GM20000 (cell line): ENCODE measurements at regions not wholly inside any gene's neighbourhood (a gene's known extent, or its start where the extent isn't known, plus 50 kb on each side); places are given as distances from the start of the nearest gene placed in this dataset.

Source experiments
- DNase-seq: peaks from one replicate; pipeline ENCODE4 v3.0.0; 2012; ENCODE audit warnings: low spot score
- TF ChIP-seq, protein P1 (sequence below): IDR thresholded peaks from 2 replicates; pipeline ENCODE4 v1.5.1; 2012; ENCODE audit warnings: mild to moderate bottlenecking, control low read depth; ENCODE audit errors: extremely low read depth, missing control alignments

DNA sequence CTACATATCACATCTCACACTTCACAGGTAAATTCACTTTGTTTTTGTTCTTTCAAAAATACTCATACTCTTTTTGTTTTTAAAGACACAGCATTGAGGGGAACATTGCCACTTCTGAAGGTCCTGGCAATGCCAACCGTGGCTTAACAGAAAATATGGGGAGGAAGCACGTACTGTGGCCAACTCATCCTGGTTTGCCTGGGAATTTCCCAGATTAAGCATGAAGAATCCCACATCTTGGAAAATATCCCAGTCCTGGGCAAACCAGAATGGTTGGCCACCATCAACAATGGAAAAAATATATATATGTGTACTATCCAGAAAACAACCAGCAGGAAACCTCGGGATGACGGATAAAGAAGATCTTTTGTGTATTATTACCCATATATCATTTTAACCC, 1032.2 kb upstream of the SLC10A2 start:
- no peak for DNase-seq
- TF ChIP-seq, protein P1, sequence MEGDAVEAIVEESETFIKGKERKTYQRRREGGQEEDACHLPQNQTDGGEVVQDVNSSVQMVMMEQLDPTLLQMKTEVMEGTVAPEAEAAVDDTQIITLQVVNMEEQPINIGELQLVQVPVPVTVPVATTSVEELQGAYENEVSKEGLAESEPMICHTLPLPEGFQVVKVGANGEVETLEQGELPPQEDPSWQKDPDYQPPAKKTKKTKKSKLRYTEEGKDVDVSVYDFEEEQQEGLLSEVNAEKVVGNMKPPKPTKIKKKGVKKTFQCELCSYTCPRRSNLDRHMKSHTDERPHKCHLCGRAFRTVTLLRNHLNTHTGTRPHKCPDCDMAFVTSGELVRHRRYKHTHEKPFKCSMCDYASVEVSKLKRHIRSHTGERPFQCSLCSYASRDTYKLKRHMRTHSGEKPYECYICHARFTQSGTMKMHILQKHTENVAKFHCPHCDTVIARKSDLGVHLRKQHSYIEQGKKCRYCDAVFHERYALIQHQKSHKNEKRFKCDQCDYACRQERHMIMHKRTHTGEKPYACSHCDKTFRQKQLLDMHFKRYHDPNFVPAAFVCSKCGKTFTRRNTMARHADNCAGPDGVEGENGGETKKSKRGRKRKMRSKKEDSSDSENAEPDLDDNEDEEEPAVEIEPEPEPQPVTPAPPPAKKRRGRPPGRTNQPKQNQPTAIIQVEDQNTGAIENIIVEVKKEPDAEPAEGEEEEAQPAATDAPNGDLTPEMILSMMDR = no peak

DNA sequence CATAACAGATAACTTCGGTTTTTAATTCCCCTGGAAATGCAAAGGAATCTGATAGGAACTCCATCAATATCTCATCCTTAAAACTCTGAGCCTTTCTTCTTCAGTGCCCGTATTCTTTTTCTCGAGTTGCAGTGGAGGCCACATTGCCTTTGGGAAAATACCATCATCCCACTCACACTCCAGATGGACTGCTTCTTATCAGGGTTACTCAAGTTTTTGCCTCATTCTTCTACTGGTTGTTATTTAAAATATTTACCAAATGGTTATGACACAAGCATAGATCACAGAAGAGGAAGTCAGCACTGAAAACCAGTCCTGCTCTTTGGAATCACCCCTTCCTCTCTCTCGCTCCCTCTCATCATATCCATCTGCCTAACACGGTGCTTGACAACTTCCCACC, 1020.5 kb upstream of the SLC10A2 start:
- DNase-seq = no peak
- TF ChIP-seq, protein P1 = no peak

DNA sequence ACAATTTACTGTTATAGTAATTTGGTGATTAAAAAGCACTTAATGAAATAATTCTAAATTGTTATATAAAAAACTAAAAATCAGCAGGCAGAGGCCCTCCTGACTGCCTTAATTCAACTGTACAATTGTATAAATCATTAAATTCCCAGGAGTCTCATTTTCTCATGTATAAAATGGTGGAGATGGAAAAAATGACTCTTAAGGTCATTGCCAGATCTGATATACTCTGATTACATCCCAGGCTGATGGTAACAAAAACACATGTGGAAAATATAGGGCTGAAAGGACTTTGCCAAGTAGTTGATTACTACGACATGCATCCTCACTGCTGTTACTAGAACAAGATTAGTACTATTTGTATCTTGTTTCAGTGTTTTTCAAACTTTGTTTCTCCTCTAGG, 1020.0 kb upstream of the SLC10A2 start:
- no peak for DNase-seq
- TF ChIP-seq, protein P1 = no peak

DNA sequence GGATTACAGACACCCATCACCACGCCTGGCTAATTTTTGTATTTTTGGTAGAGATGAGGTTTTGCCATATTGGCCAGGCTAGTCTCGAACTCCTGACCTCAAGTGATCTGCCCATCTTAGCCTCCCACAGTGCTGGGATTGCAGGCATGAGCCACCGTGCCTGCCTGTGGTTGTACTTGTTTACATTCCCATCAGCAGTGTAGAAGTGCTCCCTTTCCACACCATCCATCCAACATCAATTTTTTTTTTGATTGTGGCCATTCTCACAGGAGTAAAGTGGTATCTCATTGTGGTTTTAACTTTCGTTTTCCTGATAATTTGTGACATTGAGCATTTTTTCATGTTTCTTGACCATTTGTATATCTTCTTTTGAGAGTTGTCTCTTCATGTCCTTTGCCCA, 1019.4 kb upstream of the SLC10A2 start:
- TF ChIP-seq, protein P1 = no peak
- no peak for DNase-seq

DNA sequence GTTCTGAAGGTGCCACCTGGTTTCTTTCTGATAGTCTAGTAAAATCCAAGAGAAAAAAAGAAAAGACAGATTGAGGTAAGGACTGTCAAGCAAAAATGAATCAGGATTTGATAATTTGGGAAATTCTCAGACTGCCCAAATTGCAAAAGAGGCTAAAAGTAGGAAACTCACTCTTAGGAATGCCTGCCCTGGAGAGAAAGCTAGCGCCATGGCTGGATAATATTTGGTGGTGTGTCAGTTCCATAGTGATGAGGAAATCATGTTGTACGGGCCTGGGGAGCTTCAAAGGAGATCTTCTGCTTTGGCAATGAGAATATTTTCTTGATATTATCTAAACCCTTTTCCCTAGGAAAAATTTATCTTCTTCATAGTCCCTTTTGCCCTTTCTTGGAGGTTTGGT, 1008.1 kb upstream of the SLC10A2 start:
- DNase-seq = no peak
- TF ChIP-seq, protein P1 = no peak

DNA sequence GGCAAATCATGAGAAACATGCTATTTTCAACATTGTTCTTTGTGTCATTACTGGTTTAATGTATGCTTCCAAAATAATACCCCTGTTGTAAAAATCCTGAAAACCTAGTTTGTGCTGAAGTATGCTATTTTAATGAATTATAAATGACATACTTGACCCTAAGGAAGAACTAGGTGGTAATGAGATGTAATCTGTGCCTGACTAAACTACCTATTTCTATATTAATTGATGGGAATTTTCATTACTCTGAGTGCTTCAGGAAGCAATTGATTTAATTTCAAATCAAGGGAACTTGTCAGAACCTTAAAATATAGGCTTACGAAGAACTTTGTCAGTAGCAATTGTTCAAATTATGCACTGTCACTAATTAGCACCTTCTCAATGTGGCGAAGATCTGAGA, 1005.6 kb upstream of the SLC10A2 start:
- no peak for DNase-seq
- TF ChIP-seq, protein P1 = no peak

DNA sequence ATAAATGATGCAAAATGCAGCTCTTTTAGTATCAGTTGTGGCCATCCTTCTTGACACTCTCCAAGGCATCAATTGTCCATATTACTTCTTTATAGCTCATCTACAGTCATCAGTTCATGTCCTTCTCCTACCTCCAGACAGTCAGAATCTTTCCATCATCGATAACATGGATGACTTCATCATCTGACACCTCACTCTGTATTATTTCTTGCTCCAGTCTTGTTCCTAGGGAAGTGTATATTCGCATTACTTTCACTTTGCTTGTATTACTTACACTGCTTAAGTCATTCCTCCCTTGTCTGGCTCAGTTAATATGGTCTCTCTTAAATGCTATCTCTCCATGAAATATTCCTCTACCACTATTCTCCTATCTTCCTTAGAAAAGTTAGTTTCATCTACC, 999.1 kb upstream of the SLC10A2 start:
- TF ChIP-seq, protein P1 = no peak
- no peak for DNase-seq
